ENCODE measurements at regions not wholly inside any gene's neighbourhood (a gene's known extent, or its start where the extent isn't known, plus 50 kb on each side); places are given as distances from the start of the nearest gene placed in this dataset.

GRCh38 chr3:110519071-110519470 is 552.5 kb upstream of the NECTIN3 start:
- TF ChIP-seq CTCF (IDR thresholded peaks at IDR 0.05) (no peak), POLR2A (IDR thresholded peaks at IDR 0.05) (no peak)

All from uterus (tissue), 2 donors.